ENCODE measurements at regions not wholly inside any gene's neighbourhood (a gene's known extent, or its start where the extent isn't known, plus 50 kb on each side); places are given as distances from the start of the nearest gene placed in this dataset.
"Not testable (repeated sequence)": the region's sequence is repeated elsewhere in the genome, so short reads cannot be mapped to it uniquely, and the experiment has no call there.

DNA sequence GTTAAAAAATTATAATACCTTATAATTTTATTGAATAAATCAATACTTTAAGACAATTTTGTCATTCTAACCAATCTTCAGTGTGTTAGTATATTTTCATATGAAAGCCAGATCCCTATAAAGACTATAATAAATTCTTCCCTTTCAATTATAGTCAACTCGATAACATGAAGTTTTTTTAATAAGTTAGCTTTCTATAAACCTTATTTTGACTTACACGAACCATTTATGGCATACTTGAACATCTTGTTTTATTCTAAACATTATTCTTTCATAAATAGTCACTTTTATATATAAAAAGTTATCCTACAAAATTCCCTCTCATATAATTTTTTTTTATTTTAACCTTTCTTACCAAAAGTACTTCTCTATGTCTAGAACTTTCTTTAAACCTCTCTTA, 1002.3 kb downstream of the TMEM121 start:
- TF ChIP-seq, protein P1, sequence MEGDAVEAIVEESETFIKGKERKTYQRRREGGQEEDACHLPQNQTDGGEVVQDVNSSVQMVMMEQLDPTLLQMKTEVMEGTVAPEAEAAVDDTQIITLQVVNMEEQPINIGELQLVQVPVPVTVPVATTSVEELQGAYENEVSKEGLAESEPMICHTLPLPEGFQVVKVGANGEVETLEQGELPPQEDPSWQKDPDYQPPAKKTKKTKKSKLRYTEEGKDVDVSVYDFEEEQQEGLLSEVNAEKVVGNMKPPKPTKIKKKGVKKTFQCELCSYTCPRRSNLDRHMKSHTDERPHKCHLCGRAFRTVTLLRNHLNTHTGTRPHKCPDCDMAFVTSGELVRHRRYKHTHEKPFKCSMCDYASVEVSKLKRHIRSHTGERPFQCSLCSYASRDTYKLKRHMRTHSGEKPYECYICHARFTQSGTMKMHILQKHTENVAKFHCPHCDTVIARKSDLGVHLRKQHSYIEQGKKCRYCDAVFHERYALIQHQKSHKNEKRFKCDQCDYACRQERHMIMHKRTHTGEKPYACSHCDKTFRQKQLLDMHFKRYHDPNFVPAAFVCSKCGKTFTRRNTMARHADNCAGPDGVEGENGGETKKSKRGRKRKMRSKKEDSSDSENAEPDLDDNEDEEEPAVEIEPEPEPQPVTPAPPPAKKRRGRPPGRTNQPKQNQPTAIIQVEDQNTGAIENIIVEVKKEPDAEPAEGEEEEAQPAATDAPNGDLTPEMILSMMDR (IDR thresholded peaks at IDR 0.05) = no peak
- TF ChIP-seq POLR2A (IDR thresholded peaks at IDR 0.05) = no peak
- no peak for DNase-seq
- H3K4me3 ChIP-seq = no peak overlapping the region
- no peaks in the 10 kb centered on the region for H3K27me3 ChIP-seq
- H3K4me1 ChIP-seq = no peaks in the 10 kb centered on the region
- intact Hi-C loops (cut with DNase I; ENCODE audit: low total_unique reads) = no loop called here
- H3K27ac ChIP-seq = no peak overlapping the region
- H3K36me3 ChIP-seq = no peaks in the 10 kb centered on the region
- H3K9me3 ChIP-seq = no peaks in the 10 kb centered on the region

DNA sequence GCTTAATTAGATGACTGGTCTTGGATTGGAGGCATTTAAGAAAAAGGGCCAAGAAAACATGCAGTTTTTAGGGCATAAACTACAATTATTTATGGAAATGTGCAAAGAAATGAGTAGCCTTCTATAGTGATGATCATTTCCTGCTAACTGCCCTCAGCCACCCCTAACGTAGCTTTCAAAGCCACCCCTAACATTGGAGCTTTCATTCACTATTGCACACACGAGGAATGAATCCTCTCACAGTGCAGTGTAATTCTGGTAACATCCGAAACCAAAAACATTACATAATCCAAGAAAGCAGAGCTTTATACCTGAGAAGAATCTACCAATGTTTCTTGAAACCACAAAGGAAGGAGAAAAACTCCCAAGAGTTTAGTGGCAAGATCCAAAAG, 1003.6 kb downstream of the TMEM121 start:
- Histone ChIP-seq H3K4me1 (no peaks in the 10 kb centered on the region), H3K36me3 (no peaks in the 10 kb centered on the region), H3K27ac (no peak overlapping the region), H3K27me3 (no peaks in the 10 kb centered on the region), H3K4me3 (no peak overlapping the region), H3K9me3 (no peaks in the 10 kb centered on the region)
- DNase-seq = no peak
- TF ChIP-seq POLR2A (IDR thresholded peaks at IDR 0.05) = no peak
- TF ChIP-seq, protein P1 (IDR thresholded peaks at IDR 0.05) = no peak
- intact Hi-C loops (cut with DNase I; ENCODE audit: low total_unique reads) = no loop called here

DNA sequence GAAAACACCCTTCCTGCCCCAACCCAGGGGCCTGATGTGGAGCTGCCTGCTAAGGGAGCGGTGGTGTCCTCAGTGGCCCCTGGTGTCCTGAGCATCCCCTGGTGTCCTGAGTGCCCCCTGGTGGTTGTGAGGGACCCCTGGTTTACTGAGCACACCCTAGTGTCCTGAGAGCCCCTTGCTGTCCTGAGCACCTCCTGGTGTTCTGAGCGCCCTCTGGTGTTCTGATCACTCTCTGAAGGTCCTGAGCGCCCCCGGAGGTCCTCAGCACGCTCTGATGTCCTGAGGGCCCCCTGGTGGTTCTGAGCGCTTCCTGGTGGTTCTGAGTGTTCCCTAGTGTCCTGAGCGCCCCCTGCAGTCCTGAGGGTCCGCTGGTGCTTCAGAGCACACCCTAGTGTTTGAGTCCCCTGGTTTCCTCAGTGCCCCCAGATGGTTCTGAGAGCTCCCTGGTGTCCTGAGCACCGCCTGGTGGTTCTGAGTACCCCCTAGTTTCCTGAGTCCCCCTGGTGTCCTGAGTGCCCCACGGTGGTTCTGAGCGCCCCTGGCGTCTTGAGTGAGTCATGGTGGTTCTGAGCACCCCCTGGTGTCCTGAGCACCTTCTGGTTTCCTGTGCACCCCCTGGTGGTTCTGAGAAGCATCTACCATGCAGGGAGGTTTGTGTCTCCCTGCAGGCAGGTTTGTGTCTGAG, 1004.2 kb downstream of the TMEM121 start:
- H3K4me3 ChIP-seq = no peak overlapping the region
- H3K36me3 ChIP-seq = no peaks in the 10 kb centered on the region
- no peaks in the 10 kb centered on the region for H3K27me3 ChIP-seq
- DNase-seq = no peak
- TF ChIP-seq, protein P1 (IDR thresholded peaks at IDR 0.05) = no peak
- no peak for TF ChIP-seq POLR2A (IDR thresholded peaks at IDR 0.05)
- intact Hi-C loops (cut with DNase I; ENCODE audit: low total_unique reads) = no loop called here
- H3K4me1 ChIP-seq = no peaks in the 10 kb centered on the region
- no peak overlapping the region for H3K27ac ChIP-seq
- H3K9me3 ChIP-seq = no peaks in the 10 kb centered on the region

DNA sequence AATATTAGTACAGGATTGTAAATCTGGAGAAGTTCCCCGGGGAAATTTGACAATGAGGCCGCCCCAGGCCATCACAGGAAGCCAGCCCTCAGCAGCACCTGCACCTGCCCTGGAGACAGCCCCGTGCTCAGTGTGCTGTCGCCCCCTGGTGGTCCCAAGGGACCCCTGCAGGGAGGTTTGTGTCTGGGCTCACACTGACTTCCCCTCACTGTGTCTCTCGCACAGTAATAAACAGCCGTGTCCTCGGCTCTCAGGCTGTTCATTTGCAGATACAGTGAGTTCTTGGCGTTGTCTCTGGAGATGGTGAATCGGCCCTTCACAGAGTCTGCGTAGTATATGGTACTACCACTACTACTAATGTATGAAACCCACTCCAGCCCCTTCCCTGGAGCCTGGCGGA, 1011.2 kb downstream of the TMEM121 start:
- H3K27ac ChIP-seq; H3K36me3 ChIP-seq; DNase-seq; H3K9me3 ChIP-seq; intact Hi-C loops (cut with DNase I; ENCODE audit: low total_unique reads); H3K4me3 ChIP-seq; H3K27me3 ChIP-seq; H3K4me1 ChIP-seq: not testable (repeated sequence)

DNA sequence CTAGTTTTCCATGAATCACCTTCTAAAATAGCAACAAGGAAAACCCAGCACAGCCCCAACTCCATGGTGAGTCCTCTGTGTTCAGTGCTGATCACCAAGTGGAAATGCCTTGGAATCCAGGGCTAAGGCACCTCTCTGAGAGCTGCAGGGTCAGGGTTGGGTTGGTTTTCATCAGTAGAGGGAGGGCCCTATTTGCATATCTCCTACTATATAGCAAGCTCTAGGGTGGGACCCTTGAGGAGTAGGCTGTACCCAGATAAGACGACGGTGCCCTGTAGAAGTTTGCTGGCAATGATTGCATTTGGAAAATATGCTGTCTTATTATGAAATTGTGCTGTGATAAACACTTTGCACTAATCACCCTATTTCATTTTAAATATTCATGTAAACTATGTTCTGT, 1011.8 kb downstream of the TMEM121 start:
- no peak for DNase-seq
- Histone ChIP-seq H3K36me3 (no peaks in the 10 kb centered on the region), H3K4me1 (no peaks in the 10 kb centered on the region), H3K4me3 (no peak overlapping the region), H3K27me3 (no peaks in the 10 kb centered on the region), H3K9me3 (no peaks in the 10 kb centered on the region), H3K27ac (no peak overlapping the region)
- TF ChIP-seq POLR2A (IDR thresholded peaks at IDR 0.05) = no peak
- TF ChIP-seq, protein P1 (IDR thresholded peaks at IDR 0.05) = no peak
- intact Hi-C loops (cut with DNase I; ENCODE audit: low total_unique reads) = no loop called here
